VCaP (cell line): ENCODE measurements at regions not wholly inside any gene's neighbourhood (a gene's known extent, or its start where the extent isn't known, plus 50 kb on each side); places are given as distances from the start of the nearest gene placed in this dataset.

Experiments used
- H3K27ac ChIP-seq: fragments of 450-650 bp; 2 replicates; pipeline ENCODE4 v1.5.1; 2017
- TF ChIP-seq, protein P1 (sequence below): fragments of 450-650 bp; conservative IDR thresholded peaks from 2 replicates; pipeline ENCODE4 v1.5.1; 2017; ENCODE audit warnings: mild to moderate bottlenecking, moderate library complexity

GRCh38 chr18:60552948-60553347 is 180.4 kb upstream of the MC4R start:
- TF ChIP-seq, protein P1, sequence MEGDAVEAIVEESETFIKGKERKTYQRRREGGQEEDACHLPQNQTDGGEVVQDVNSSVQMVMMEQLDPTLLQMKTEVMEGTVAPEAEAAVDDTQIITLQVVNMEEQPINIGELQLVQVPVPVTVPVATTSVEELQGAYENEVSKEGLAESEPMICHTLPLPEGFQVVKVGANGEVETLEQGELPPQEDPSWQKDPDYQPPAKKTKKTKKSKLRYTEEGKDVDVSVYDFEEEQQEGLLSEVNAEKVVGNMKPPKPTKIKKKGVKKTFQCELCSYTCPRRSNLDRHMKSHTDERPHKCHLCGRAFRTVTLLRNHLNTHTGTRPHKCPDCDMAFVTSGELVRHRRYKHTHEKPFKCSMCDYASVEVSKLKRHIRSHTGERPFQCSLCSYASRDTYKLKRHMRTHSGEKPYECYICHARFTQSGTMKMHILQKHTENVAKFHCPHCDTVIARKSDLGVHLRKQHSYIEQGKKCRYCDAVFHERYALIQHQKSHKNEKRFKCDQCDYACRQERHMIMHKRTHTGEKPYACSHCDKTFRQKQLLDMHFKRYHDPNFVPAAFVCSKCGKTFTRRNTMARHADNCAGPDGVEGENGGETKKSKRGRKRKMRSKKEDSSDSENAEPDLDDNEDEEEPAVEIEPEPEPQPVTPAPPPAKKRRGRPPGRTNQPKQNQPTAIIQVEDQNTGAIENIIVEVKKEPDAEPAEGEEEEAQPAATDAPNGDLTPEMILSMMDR = no peak

GRCh38 chr18:60554967-60555366 is 182.4 kb upstream of the MC4R start:
- no peak overlapping the region for H3K27ac ChIP-seq
- TF ChIP-seq, protein P1 = no peak

More at GRCh38 chr18:60552948-60553347, 180.4 kb upstream of the MC4R start:
- H3K27ac ChIP-seq = no peak overlapping the region

DNA sequence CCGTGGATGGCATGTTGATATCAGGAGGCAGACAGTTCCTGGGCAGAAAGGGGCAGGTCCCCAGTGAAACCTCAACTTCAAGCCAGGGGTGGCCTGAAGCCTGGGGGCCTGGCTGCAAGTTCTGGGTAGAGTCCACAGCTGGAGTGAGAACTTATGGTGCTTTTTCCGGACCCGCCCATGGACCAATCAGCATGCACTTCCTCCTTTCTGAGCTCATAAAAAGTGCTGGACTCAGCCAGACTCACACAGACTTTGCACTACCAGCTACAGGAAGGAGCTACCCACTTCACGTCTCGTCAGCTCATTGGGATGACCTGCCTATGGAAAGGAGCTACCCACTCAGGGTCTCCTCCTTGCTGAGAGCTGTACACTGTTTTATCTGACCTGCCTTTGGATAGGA is 183.1 kb upstream of the MC4R start:
- H3K27ac ChIP-seq = no peak overlapping the region

GRCh38 chr18:60556326-60556725 is 183.8 kb upstream of the MC4R start:
- TF ChIP-seq, protein P1 = no peak

More for the DNA sequence above, 183.1 kb upstream of the MC4R start:
- TF ChIP-seq, protein P1 = no peak

GRCh38 chr18:60560071-60560470 is 187.5 kb upstream of the MC4R start:
- TF ChIP-seq, protein P1 = no peak
- no peak overlapping the region for H3K27ac ChIP-seq

More at GRCh38 chr18:60556326-60556725, 183.8 kb upstream of the MC4R start:
- H3K27ac ChIP-seq = no peak overlapping the region

GRCh38 chr18:60563082-60563481 is 190.5 kb upstream of the MC4R start:
- no peak overlapping the region for H3K27ac ChIP-seq
- TF ChIP-seq, protein P1 = no peak

- TF ChIP-seq, protein P1 = no peak
Observed at GRCh38 chr18:60568220-60568619, 195.6 kb upstream of the MC4R start.

More at GRCh38 chr18:60568220-60568619, 195.6 kb upstream of the MC4R start:
- H3K27ac ChIP-seq = no peak overlapping the region
